T-cell (primary cell): ENCODE measurements at regions not wholly inside any gene's neighbourhood (a gene's known extent, or its start where the extent isn't known, plus 50 kb on each side); places are given as distances from the start of the nearest gene placed in this dataset.

ENCODE experiments used
- ATAC-seq, 4 experiments: fragments of 200-7000 bp in 3 of 4; fragments of 150-1000 bp in 1 of 4; cut with Tn5 transposase; replicated peaks in 1 of 4; 1 replicate in 3 of 4; 2 replicates in 1 of 4; pipeline ENCODE4 v1.10.0; 2021; ENCODE audit warnings: moderate library complexity in 3 of 4, mild to moderate bottlenecking in 2 of 4, moderate number of reproducible peaks in 1 of 4
- CTCF ChIA-PET, 2 donors: fragments of 300-600 bp; sonication (Branson Sonifier 250); formaldehyde crosslinking; loops; one replicate each; lab custom pipeline; 2022; ENCODE audit warnings: antibody characterized with exemption in 2 of 2; lab: Charles Lee
- POLR2A ChIA-PET, 2 donors: fragments of 300-600 bp; sonication (Branson Sonifier 250); formaldehyde crosslinking; loops; one replicate each; lab custom pipeline; 2022; ENCODE audit warnings: antibody characterized with exemption in 2 of 2; lab: Charles Lee
- DNase-seq, 35 experiments: peaks; one replicate each; pipeline versions ENCODE4 v3.0.0 to v3.0.0-alpha.2; 2013 to 2023
- H3K27ac ChIP-seq: one replicate; pipeline ENCODE4 v1.5.1; 2013; ENCODE audit warnings: low read length
- H3K27me3 ChIP-seq, 2 experiments: replicated peaks in 1 of 2; 1 replicate in 1 of 2; 2 replicates in 1 of 2; pipeline versions ENCODE4 v1.6.1 to v1.7.0; 2013; ENCODE audit warnings: low read length in 1 of 2, mixed read lengths in 1 of 2; ENCODE audit not compliant: control insufficient read depth in 2 of 2, insufficient read depth in 2 of 2; ENCODE audit errors: extremely low read depth in 1 of 2
- H3K36me3 ChIP-seq, 2 donors: 1 replicate in 1 of 2; 2 replicates in 1 of 2; pipeline versions ENCODE4 v1.6.1 to v1.7.0; 2013; ENCODE audit warnings: low read length in 1 of 2; ENCODE audit not compliant: control insufficient read depth in 2 of 2, insufficient read depth in 1 of 2; ENCODE audit errors: extremely low read depth in 1 of 2
- H3K4me1 ChIP-seq, 2 experiments: 1 replicate in 1 of 2; 2 replicates in 1 of 2; pipeline versions ENCODE4 v1.6.1 to v1.7.0; 2013; ENCODE audit warnings: low read length in 2 of 2, mixed read lengths in 1 of 2; ENCODE audit not compliant: insufficient read depth in 2 of 2, control insufficient read depth in 1 of 2; ENCODE audit errors: extremely low read depth in 1 of 2
- H3K4me3 ChIP-seq, 2 donors: 1 replicate in 1 of 2; 2 replicates in 1 of 2; pipeline versions ENCODE4 v1.5.1 to v1.7.0; 2013; ENCODE audit warnings: mild to moderate bottlenecking in 2 of 2, low read length in 1 of 2, moderate library complexity in 1 of 2; ENCODE audit not compliant: control insufficient read depth in 1 of 2; ENCODE audit errors: extremely low read depth in 1 of 2
- H3K9me3 ChIP-seq: 2 replicates; pipeline ENCODE4 v1.7.0; 2013
- H3K27ac Mint-ChIP-seq, 2 donors: one replicate each; pipeline ENCODE4 v1.8.0; 2020 to 2021; ENCODE audit warnings: mild to moderate bottlenecking in 2 of 2, mixed read lengths in 2 of 2
- H3K27me3 Mint-ChIP-seq, 2 donors: one replicate each; pipeline ENCODE4 v1.8.0; 2021 to 2022; ENCODE audit warnings: mixed read lengths in 2 of 2
- H3K36me3 Mint-ChIP-seq: one replicate; pipeline ENCODE4 v1.8.0; 2021; ENCODE audit warnings: mixed read lengths
- H3K4me1 Mint-ChIP-seq, 3 donors: one replicate each; pipeline ENCODE4 v1.8.0; 2020 to 2022; ENCODE audit warnings: mixed read lengths in 3 of 3, mild to moderate bottlenecking in 1 of 3
- H3K4me3 Mint-ChIP-seq, 3 donors: one replicate each; pipeline ENCODE4 v1.8.0; 2020 to 2022; ENCODE audit warnings: mild to moderate bottlenecking in 3 of 3, mixed read lengths in 3 of 3, moderate library complexity in 3 of 3
- H3K9me3 Mint-ChIP-seq, 3 donors: one replicate each; pipeline ENCODE4 v1.8.0; 2020 to 2022; ENCODE audit warnings: mixed read lengths in 3 of 3
- WGBS: methylation state at CpG from one replicate; pipeline ENCODE4 v1.1.5; 2013; ENCODE audit warnings: missing lambda C conversion rate; ENCODE audit not compliant: insufficient coverage; 5-methylcytosine and 5-hydroxymethylcytosine counted together

GRCh38 chr17:71057448-71057847 is 888.1 kb downstream of the KCNJ2 start:
- no peaks in the 10 kb centered on the region for H3K36me3 ChIP-seq
- H3K9me3 Mint-ChIP-seq: peaks cover 14 to 19% (median 19%) of the 10 kb centered on the region in 3 donors
- no peaks in the 10 kb centered on the region for H3K27me3 ChIP-seq
- ChIA-PET POLR2A (no interaction called here), CTCF (no interaction called here)
- ATAC-seq (no peak), DNase-seq (no peak)
- H3K27me3 Mint-ChIP-seq: no peaks in the 10 kb centered on the region
- no peaks in the 10 kb centered on the region for H3K4me1 Mint-ChIP-seq
- H3K36me3 Mint-ChIP-seq: no peaks in the 10 kb centered on the region
- no peak overlapping the region for H3K27ac Mint-ChIP-seq
- H3K4me3 Mint-ChIP-seq: no peak overlapping the region
- no peaks in the 10 kb centered on the region for H3K9me3 ChIP-seq
- H3K4me1 ChIP-seq: no peaks in the 10 kb centered on the region
- no peak overlapping the region for H3K4me3 ChIP-seq
- 60% methylated on average over 1 of the region's 6 CpGs for WGBS
- no peak overlapping the region for H3K27ac ChIP-seq

- Mint-ChIP-seq H3K9me3 (peaks cover 14 to 19% (median 19%) of the 10 kb centered on the region in 3 donors), H3K4me1 (no peaks in the 10 kb centered on the region), H3K27me3 (no peaks in the 10 kb centered on the region), H3K36me3 (no peaks in the 10 kb centered on the region), H3K4me3 (no peak overlapping the region), H3K27ac (no peak overlapping the region)
- Histone ChIP-seq H3K27me3 (no peaks in the 10 kb centered on the region), H3K36me3 (no peaks in the 10 kb centered on the region), H3K4me1 (no peaks in the 10 kb centered on the region), H3K4me3 (no peak overlapping the region), H3K27ac (no peak overlapping the region), H3K9me3 (no peaks in the 10 kb centered on the region)
- CTCF ChIA-PET: no interaction called here
- DNase-seq: no peak
- POLR2A ChIA-PET: no interaction called here
- ATAC-seq: no peak
- 90% methylated on average over 2 of the region's 5 CpGs for WGBS
These were observed 888.6 kb downstream of the KCNJ2 start for GRCh38 chr17:71057938-71058337.

GRCh38 chr17:71063127-71063526 is 893.8 kb downstream of the KCNJ2 start:
- DNase-seq (no peak), ATAC-seq (no peak)
- no peaks in the 10 kb centered on the region for H3K27me3 ChIP-seq
- Mint-ChIP-seq H3K4me3 (no peak overlapping the region), H3K27ac (no peak overlapping the region), H3K36me3 (no peaks in the 10 kb centered on the region), H3K9me3 (peaks cover 11 to 22% (median 14%) of the 10 kb centered on the region in 3 donors), H3K4me1 (no peaks in the 10 kb centered on the region), H3K27me3 (no peaks in the 10 kb centered on the region)
- WGBS: no CpG with 5 or more reads among the region's 2 CpGs
- H3K9me3 ChIP-seq: no peaks in the 10 kb centered on the region
- CTCF ChIA-PET: no interaction called here
- POLR2A ChIA-PET: interaction anchor here in 1 of 2 donors (0.6 kb wide), 1 partner anchor 195 kb away, joined by 7 read pairs; no protein-coding TSS in a partner anchor
- no peak overlapping the region for H3K4me3 ChIP-seq
- H3K27ac ChIP-seq: no peak overlapping the region
- H3K36me3 ChIP-seq: no peaks in the 10 kb centered on the region
- H3K4me1 ChIP-seq: no peaks in the 10 kb centered on the region

- H3K4me3 ChIP-seq: no peak overlapping the region
- H3K27me3 ChIP-seq: no peaks in the 10 kb centered on the region
- Mint-ChIP-seq H3K9me3 (peaks cover 11 to 22% (median 14%) of the 10 kb centered on the region in 3 donors), H3K27me3 (no peaks in the 10 kb centered on the region), H3K36me3 (no peaks in the 10 kb centered on the region), H3K4me1 (no peaks in the 10 kb centered on the region), H3K27ac (no peak overlapping the region), H3K4me3 (no peak overlapping the region)
- ChIA-PET CTCF (no interaction called here), POLR2A (no interaction called here)
- H3K27ac ChIP-seq: no peak overlapping the region
- H3K4me1 ChIP-seq: no peaks in the 10 kb centered on the region
- no peak for ATAC-seq
- no peaks in the 10 kb centered on the region for H3K9me3 ChIP-seq
- DNase-seq: no peak
- H3K36me3 ChIP-seq: no peaks in the 10 kb centered on the region
- WGBS: no CpG with 5 or more reads among the region's 3 CpGs
These were observed 894.2 kb downstream of the KCNJ2 start for GRCh38 chr17:71063559-71063958.

GRCh38 chr17:71067669-71068407 is 898.5 kb downstream of the KCNJ2 start:
- no peak for ATAC-seq
- WGBS: no CpG with 5 or more reads among the region's 9 CpGs
- Histone ChIP-seq H3K27ac (no peak overlapping the region), H3K27me3 (no peaks in the 10 kb centered on the region), H3K36me3 (no peaks in the 10 kb centered on the region), H3K4me3 (no peak overlapping the region), H3K4me1 (no peaks in the 10 kb centered on the region), H3K9me3 (no peaks in the 10 kb centered on the region)
- ChIA-PET CTCF (no interaction called here), POLR2A (no interaction called here)
- H3K9me3 Mint-ChIP-seq: peaks cover 0 to 4% (median 3%) of the 10 kb centered on the region in 3 donors
- H3K4me3 Mint-ChIP-seq: no peak overlapping the region
- no peak overlapping the region for H3K27ac Mint-ChIP-seq
- no peak for DNase-seq
- H3K27me3 Mint-ChIP-seq: no peaks in the 10 kb centered on the region
- no peaks in the 10 kb centered on the region for H3K36me3 Mint-ChIP-seq
- H3K4me1 Mint-ChIP-seq: no peaks in the 10 kb centered on the region

- DNase-seq (no peak), ATAC-seq (no peak)
- H3K27ac Mint-ChIP-seq: no peak overlapping the region
- H3K4me3 Mint-ChIP-seq: no peak overlapping the region
- Histone ChIP-seq H3K4me3 (no peak overlapping the region), H3K27ac (no peak overlapping the region), H3K27me3 (no peaks in the 10 kb centered on the region), H3K36me3 (no peaks in the 10 kb centered on the region), H3K9me3 (no peaks in the 10 kb centered on the region), H3K4me1 (no peaks in the 10 kb centered on the region)
- H3K9me3 Mint-ChIP-seq: peaks cover 0 to 4% (median 3%) of the 10 kb centered on the region in 3 donors
- ChIA-PET POLR2A (no interaction called here), CTCF (no interaction called here)
- no peaks in the 10 kb centered on the region for H3K4me1 Mint-ChIP-seq
- H3K36me3 Mint-ChIP-seq: no peaks in the 10 kb centered on the region
- no peaks in the 10 kb centered on the region for H3K27me3 Mint-ChIP-seq
These were observed 899.0 kb downstream of the KCNJ2 start for GRCh38 chr17:71068408-71068750.

GRCh38 chr17:71071041-71071440 is 901.7 kb downstream of the KCNJ2 start:
- no peak overlapping the region for H3K4me3 Mint-ChIP-seq
- H3K27me3 Mint-ChIP-seq: no peaks in the 10 kb centered on the region
- peaks cover 0 to 12% (median 4%) of the 10 kb centered on the region in 3 donors for H3K9me3 Mint-ChIP-seq
- H3K36me3 Mint-ChIP-seq: no peaks in the 10 kb centered on the region
- 100% methylated on average over 2 of the region's 4 CpGs for WGBS
- H3K4me3 ChIP-seq: no peak overlapping the region
- no peak overlapping the region for H3K27ac ChIP-seq
- H3K4me1 Mint-ChIP-seq: no peaks in the 10 kb centered on the region
- H3K4me1 ChIP-seq: no peaks in the 10 kb centered on the region
- ChIA-PET CTCF (no interaction called here), POLR2A (no interaction called here)
- H3K27ac Mint-ChIP-seq: no peak overlapping the region
- H3K36me3 ChIP-seq: no peaks in the 10 kb centered on the region
- no peaks in the 10 kb centered on the region for H3K9me3 ChIP-seq
- ATAC-seq (no peak), DNase-seq (no peak)
- H3K27me3 ChIP-seq: no peaks in the 10 kb centered on the region
